Glomerular visceral epithelial cell (primary cell): ENCODE measurements at regions not wholly inside any gene's neighbourhood (a gene's known extent, or its start where the extent isn't known, plus 50 kb on each side); places are given as distances from the start of the nearest gene placed in this dataset.

ENCODE experiments used
- DNase-seq: peaks from one replicate; pipeline ENCODE4 v3.0.0-alpha.2; 2016; ENCODE audit errors: extremely low spot score

- no peak for DNase-seq
Observed at GRCh38 chr5:158302029-158302428, 443.1 kb upstream of the CLINT1 start.

- DNase-seq, result no peak
Observed at GRCh38 chr5:158301186-158301585, 442.2 kb upstream of the CLINT1 start.

GRCh38 chr5:158300256-158300655 lies 441.3 kb upstream of the CLINT1 start:
- DNase-seq, result no peak

- DNase-seq, result no peak
Observed at GRCh38 chr5:158297002-158297527, 438.1 kb upstream of the CLINT1 start.

- DNase-seq, result no peak
Observed at GRCh38 chr5:158294701-158295100, 435.8 kb upstream of the CLINT1 start.

- DNase-seq, result no peak
Observed at GRCh38 chr5:158292981-158293380, 434.0 kb upstream of the CLINT1 start.

GRCh38 chr5:158289967-158290366 lies 431.0 kb upstream of the CLINT1 start:
- no peak for DNase-seq

- DNase-seq, result no peak
Observed at GRCh38 chr5:158288272-158288657, 429.3 kb upstream of the CLINT1 start.

GRCh38 chr5:158287643-158288271 lies 428.8 kb upstream of the CLINT1 start:
- peak; percentile 70 for DNase-seq

- DNase-seq, result no peak
Observed at GRCh38 chr5:158286827-158287226, 427.9 kb upstream of the CLINT1 start.

GRCh38 chr5:158285698-158286097 lies 426.8 kb upstream of the CLINT1 start:
- DNase-seq, result no peak

- no peak for DNase-seq
Observed at GRCh38 chr5:158284242-158284641, 425.3 kb upstream of the CLINT1 start.

- no peak for DNase-seq
Observed at GRCh38 chr5:158283397-158283796, 424.5 kb upstream of the CLINT1 start.

GRCh38 chr5:158278216-158278925 lies 419.4 kb upstream of the CLINT1 start:
- DNase-seq, result no peak

- no peak for DNase-seq
Observed at GRCh38 chr5:158277276-158277675, 418.3 kb upstream of the CLINT1 start.

- DNase-seq, result no peak
Observed at GRCh38 chr5:158276692-158277091, 417.7 kb upstream of the CLINT1 start.

- no peak for DNase-seq
Observed at GRCh38 chr5:158275511-158275910, 416.6 kb upstream of the CLINT1 start.

- DNase-seq, result no peak
Observed at GRCh38 chr5:158273035-158273434, 414.1 kb upstream of the CLINT1 start.

- no peak for DNase-seq
Observed at GRCh38 chr5:158272409-158272808, 413.5 kb upstream of the CLINT1 start.

- DNase-seq, result no peak
Observed at GRCh38 chr5:158270996-158271554, 412.1 kb upstream of the CLINT1 start.

GRCh38 chr5:158268286-158268685 lies 409.3 kb upstream of the CLINT1 start:
- DNase-seq, result no peak

- DNase-seq, result no peak
Observed at GRCh38 chr5:158267228-158267627, 408.3 kb upstream of the CLINT1 start.
